PC-9 (cell line): ENCODE measurements at regions not wholly inside any gene's neighbourhood (a gene's known extent, or its start where the extent isn't known, plus 50 kb on each side); places are given as distances from the start of the nearest gene placed in this dataset.

Experiments
- BruUV-seq: library from RNA; stranded (reverse); fragments of 400-500 nt; replicated peaks from 2 replicates; lab custom pipeline; 2021; lab: Mats Ljungman, UMichigan
- CTCF ChIA-PET: fragments of 300-600 bp; sonication (Branson Sonifier 250); formaldehyde crosslinking; loops from one replicate; lab custom pipeline; 2022; ENCODE audit warnings: antibody characterized with exemption; lab: Charles Lee
- POLR2A ChIA-PET: fragments of 300-600 bp; sonication (Branson Sonifier 250); formaldehyde crosslinking; loops from one replicate; lab custom pipeline; 2022; ENCODE audit warnings: antibody characterized with exemption; ENCODE audit not compliant: unreplicated experiment; lab: Charles Lee
- DNase-seq, 2 experiments: peaks; one replicate each; pipeline versions ENCODE4 v3.0.0 to v3.0.0-alpha.2; 2015 to 2022; ENCODE audit warnings: mixed read lengths in 1 of 2
- H2AFZ ChIP-seq: fragments of 200-600 bp; sonication (generic); 2 replicates; pipeline ENCODE4 v1.8.1; 2017; ENCODE audit warnings: antibody characterized with exemption
- H3F3A ChIP-seq: fragments of 200-600 bp; sonication (generic); 2 replicates; pipeline ENCODE4 v1.8.1; 2017; ENCODE audit warnings: antibody characterized with exemption, mild to moderate bottlenecking, low read depth; ENCODE audit not compliant: insufficient read depth
- H3K27ac ChIP-seq: fragments of 200-600 bp; sonication (generic); 2 replicates; pipeline ENCODE4 v1.6.1; 2016; ENCODE audit warnings: mixed run types
- H3K27me3 ChIP-seq: fragments of 200-600 bp; sonication (generic); 2 replicates; pipeline ENCODE4 v1.6.1; 2016; ENCODE audit warnings: low read depth, mixed run types; ENCODE audit not compliant: insufficient read depth
- H3K36me3 ChIP-seq: fragments of 200-600 bp; sonication (generic); 2 replicates; pipeline ENCODE4 v1.6.1; 2016; ENCODE audit warnings: low read depth, mixed run types
- H3K4me1 ChIP-seq: fragments of 200-600 bp; sonication (generic); replicated peaks from 2 replicates; pipeline ENCODE4 v1.6.1; 2016; ENCODE audit warnings: mixed run types; ENCODE audit not compliant: insufficient read depth
- H3K4me2 ChIP-seq: fragments of 200-600 bp; sonication (generic); 2 replicates; pipeline ENCODE4 v1.6.1; 2017; ENCODE audit warnings: mixed run types
- H3K4me3 ChIP-seq: fragments of 200-600 bp; sonication (generic); 2 replicates; pipeline ENCODE4 v1.6.1; 2016; ENCODE audit warnings: mixed run types
- H3K79me2 ChIP-seq: fragments of 200-600 bp; sonication (generic); 2 replicates; pipeline ENCODE4 v1.6.1; 2017; ENCODE audit warnings: low read depth, mixed run types
- H3K9me2 ChIP-seq: fragments of 200-600 bp; sonication (generic); 2 replicates; pipeline ENCODE4 v1.8.1; 2017; ENCODE audit warnings: mild to moderate bottlenecking; ENCODE audit not compliant: insufficient read depth
- H3K9me3 ChIP-seq: fragments of 200-600 bp; sonication (generic); 2 replicates; pipeline ENCODE4 v1.8.1; 2016; ENCODE audit warnings: low read depth; ENCODE audit not compliant: insufficient read depth
- H4K20me1 ChIP-seq: fragments of 200-600 bp; sonication (generic); 2 replicates; pipeline ENCODE4 v1.8.1; 2017; ENCODE audit not compliant: insufficient read depth
- CTCF ChIP-seq: fragments of 200-600 bp; sonication (generic); conservative IDR thresholded peaks from 2 replicates; pipeline ENCODE4 v1.6.1; 2017; ENCODE audit warnings: mixed run types, antibody characterized with exemption, mild to moderate bottlenecking, moderate library complexity
- EZH2 ChIP-seq: fragments of 200-600 bp; sonication (generic); IDR thresholded peaks from 2 replicates; pipeline ENCODE4 v1.8.0; 2017; ENCODE audit warnings: antibody characterized with exemption, low read depth
- intact Hi-C: fragments of 100-400 bp; cut with micrococcal nuclease; formaldehyde crosslinking; loops from one replicate; pipeline ENCODE4 v1.10.0; 2022; ENCODE audit not compliant: unreplicated experiment

- intact Hi-C loops, result no loop called here
- Histone ChIP-seq H2AFZ (no peak overlapping the region), H3K9me3 (no peaks in the 10 kb centered on the region), H4K20me1 (no peaks in the 10 kb centered on the region), H3F3A (no peaks in the 10 kb centered on the region), H3K79me2 (no peaks in the 10 kb centered on the region), H3K4me3 (no peak overlapping the region), H3K4me2 (no peak overlapping the region), H3K27ac (no peak overlapping the region), H3K9me2 (no peaks in the 10 kb centered on the region), H3K36me3 (no peaks in the 10 kb centered on the region), H3K4me1 (no peaks in the 10 kb centered on the region), H3K27me3 (no peaks in the 10 kb centered on the region)
- no TSS peak for BruUV-seq
- TF ChIP-seq EZH2, result no peak
- no peak for DNase-seq
- ChIA-PET CTCF (no interaction called here), POLR2A (no interaction called here)
Measured at GRCh38 chr11:19633276-19633675, 79.4 kb upstream of the NAV2 start.

- no peak overlapping the region for H3K27ac ChIP-seq
- no peak overlapping the region for H3K4me3 ChIP-seq
- H2AFZ ChIP-seq, result no peak overlapping the region
- H3K4me2 ChIP-seq, result no peak overlapping the region
- H3K4me1 ChIP-seq, result no peaks in the 10 kb centered on the region
- intact Hi-C loops, result no loop called here
- CTCF ChIA-PET, result no interaction called here
- H3F3A ChIP-seq, result no peaks in the 10 kb centered on the region
- no peaks in the 10 kb centered on the region for H3K9me2 ChIP-seq
- no peak for TF ChIP-seq CTCF
- TF ChIP-seq EZH2, result no peak
- H4K20me1 ChIP-seq, result no peaks in the 10 kb centered on the region
- DNase-seq, result no peak
- no peaks in the 10 kb centered on the region for H3K36me3 ChIP-seq
- no peaks in the 10 kb centered on the region for H3K27me3 ChIP-seq
- POLR2A ChIA-PET, result no interaction called here
- BruUV-seq, result no TSS peak
- no peaks in the 10 kb centered on the region for H3K9me3 ChIP-seq
- H3K79me2 ChIP-seq, result no peaks in the 10 kb centered on the region
Measured at GRCh38 chr11:19632499-19632834, 80.2 kb upstream of the NAV2 start.

- POLR2A ChIA-PET, result interaction anchor here (0.6 kb wide), 1 partner anchor 230 kb away, joined by 4 read pairs; no protein-coding TSS in a partner anchor
- DNase-seq, result no peak
- no peaks in the 10 kb centered on the region for H3K27me3 ChIP-seq
- H3K27ac ChIP-seq, result no peak overlapping the region
- no peak overlapping the region for H3K4me2 ChIP-seq
- no peaks in the 10 kb centered on the region for H3K79me2 ChIP-seq
- H4K20me1 ChIP-seq, result no peaks in the 10 kb centered on the region
- H3F3A ChIP-seq, result no peaks in the 10 kb centered on the region
- H3K4me1 ChIP-seq, result no peaks in the 10 kb centered on the region
- H3K9me3 ChIP-seq, result no peaks in the 10 kb centered on the region
- CTCF ChIA-PET, result no interaction called here
- intact Hi-C loops, result no loop called here
- no peak overlapping the region for H3K4me3 ChIP-seq
- H3K9me2 ChIP-seq, result no peaks in the 10 kb centered on the region
- H2AFZ ChIP-seq, result no peak overlapping the region
- TF ChIP-seq EZH2 (no peak), CTCF (no peak)
- H3K36me3 ChIP-seq, result no peaks in the 10 kb centered on the region
- BruUV-seq, result no TSS peak
Measured at GRCh38 chr11:19631712-19632498, 80.7 kb upstream of the NAV2 start.
